ENCODE measurements at regions not wholly inside any gene's neighbourhood (a gene's known extent, or its start where the extent isn't known, plus 50 kb on each side); places are given as distances from the start of the nearest gene placed in this dataset.

GRCh38 chr1:14429577-14429976 is 168.9 kb upstream of the KAZN start:
- TF ChIP-seq CTCF (conservative IDR thresholded peaks at IDR 0.05; ENCODE audit: low read depth, low read length) (no peak), EZH2 (IDR thresholded peaks at IDR 0.05; ENCODE audit: low read length, unreplicated experiment) (no peak), EZH2phosphoT487 (IDR thresholded peaks at IDR 0.05; ENCODE audit: borderline replicate concordance, low read length) (no peak)
